ENCODE measurements at regions not wholly inside any gene's neighbourhood (a gene's known extent, or its start where the extent isn't known, plus 50 kb on each side); places are given as distances from the start of the nearest gene placed in this dataset.
"Not testable (repeated sequence)": the region's sequence is repeated elsewhere in the genome, so short reads cannot be mapped to it uniquely, and the experiment has no call there.

GRCh38 chr7:11281953-11282352 lies 308.3 kb downstream of the PHF14 start:
- Histone ChIP-seq H2AFZ (ENCODE audit: low read length) (no peak overlapping the region), H3K27me3 (ENCODE audit: insufficient read depth, low read length) (no peaks in the 10 kb centered on the region), H3K14ac (ENCODE audit: insufficient read depth, low read length) (no peak overlapping the region), H2AK5ac (ENCODE audit: insufficient read length, low read length) (no peak overlapping the region), H3K79me1 (ENCODE audit: insufficient read depth, low read depth, low read length, poor library complexity, severe bottlenecking) (no peaks in the 10 kb centered on the region), H3K9ac (ENCODE audit: extremely low read depth, insufficient read length, low read length) (no peak overlapping the region), H2BK20ac (ENCODE audit: low read depth, low read length, poor library complexity, severe bottlenecking) (no peak overlapping the region), H3K79me2 (ENCODE audit: insufficient read depth, low read length) (no peaks in the 10 kb centered on the region), H3T11ph (ENCODE audit: low read length) (no peak overlapping the region), H3K23me2 (ENCODE audit: insufficient read length, low read depth, low read length, poor library complexity, severe bottlenecking) (no peaks in the 10 kb centered on the region), H3K4me2 (ENCODE audit: insufficient read depth, insufficient read length, low read length) (no peak overlapping the region), H3K23ac (ENCODE audit: insufficient read length, low read depth, low read length) (no peak overlapping the region), H3K4ac (ENCODE audit: low read depth, low read length) (no peak overlapping the region), H2BK5ac (ENCODE audit: insufficient read length, low read length) (no peak overlapping the region), H3K18ac (ENCODE audit: insufficient read length, low read depth, low read length) (no peak overlapping the region), H2BK15ac (ENCODE audit: low read depth, low read length) (no peak overlapping the region), H2BK12ac (ENCODE audit: insufficient read length, low read depth, low read length) (no peak overlapping the region), H2BK120ac (ENCODE audit: low read depth, low read length, poor library complexity, severe bottlenecking) (no peak overlapping the region), H3K56ac (ENCODE audit: insufficient read length, low read depth, low read length) (no peak overlapping the region), H4K91ac (ENCODE audit: insufficient read length, low read depth, low read length) (no peak overlapping the region), H3K4me1 (ENCODE audit: insufficient read depth, low read length) (no peaks in the 10 kb centered on the region), H4K8ac (replicated peaks; ENCODE audit: insufficient read length, low read depth, low read length) (no peak overlapping the region), H3K9me3 (ENCODE audit: control insufficient read depth, low read depth, low read length) (no peaks in the 10 kb centered on the region), H4K20me1 (ENCODE audit: control insufficient read depth, insufficient read depth, insufficient read length) (no peaks in the 10 kb centered on the region), H4K5ac (ENCODE audit: insufficient read length, low read depth, low read length) (no peak overlapping the region), H3K27ac (ENCODE audit: insufficient read length, low read depth, low read length) (no peak overlapping the region)
- Mint-ChIP-seq H3K4me1 (peaks cover 2 to 14% of the 10 kb centered on the region in 2 experiments), H3K27ac (no peak overlapping the region), H3K9me3 (peaks cover 2 to 3% of the 10 kb centered on the region in 2 experiments; a peak in 2 of 5 replicates), H3K27me3 (ENCODE audit: low read depth) (no peaks in the 10 kb centered on the region), H3K4me3 (no peak overlapping the region), H3K36me3 (ENCODE audit: insufficient read depth in 1 of 3, low read depth in 3 of 3) (peaks cover 0 to 4% (median 0%) of the 10 kb centered on the region in 3 experiments; a peak in 1 of 7 replicates)
- WGBS (ENCODE audit: extremely low coverage, insufficient read length, low lambda C conversion rate) = no CpG with 5 or more reads among the region's 2 CpGs
- DNase-seq = no peak
- TF ChIP-seq CTCF (conservative IDR thresholded peaks at IDR 0.05) = no peak

- not testable (repeated sequence) for H2BK5ac ChIP-seq (ENCODE audit: insufficient read length, low read length); H3K27ac Mint-ChIP-seq; H3K4ac ChIP-seq (ENCODE audit: low read depth, low read length); H3T11ph ChIP-seq (ENCODE audit: low read length); H4K91ac ChIP-seq (ENCODE audit: insufficient read length, low read depth, low read length); H3K4me3 Mint-ChIP-seq; H3K18ac ChIP-seq (ENCODE audit: insufficient read length, low read depth, low read length); H3K14ac ChIP-seq (ENCODE audit: insufficient read depth, low read length); DNase-seq; H3K9ac ChIP-seq (ENCODE audit: extremely low read depth, insufficient read length, low read length); H4K5ac ChIP-seq (ENCODE audit: insufficient read length, low read depth, low read length); H2AK5ac ChIP-seq (ENCODE audit: insufficient read length, low read length); H2BK15ac ChIP-seq (ENCODE audit: low read depth, low read length); H3K56ac ChIP-seq (ENCODE audit: insufficient read length, low read depth, low read length); H3K79me2 ChIP-seq (ENCODE audit: insufficient read depth, low read length); H2AFZ ChIP-seq (ENCODE audit: low read length); H3K4me1 Mint-ChIP-seq; H2BK120ac ChIP-seq (ENCODE audit: low read depth, low read length, poor library complexity, severe bottlenecking); H3K9me3 Mint-ChIP-seq; H2BK12ac ChIP-seq (ENCODE audit: insufficient read length, low read depth, low read length); H3K9me3 ChIP-seq (ENCODE audit: control insufficient read depth, low read depth, low read length); H3K36me3 Mint-ChIP-seq (ENCODE audit: insufficient read depth in 1 of 3, low read depth in 3 of 3); H3K23me2 ChIP-seq (ENCODE audit: insufficient read length, low read depth, low read length, poor library complexity, severe bottlenecking); H3K23ac ChIP-seq (ENCODE audit: insufficient read length, low read depth, low read length); H4K8ac ChIP-seq (replicated peaks; ENCODE audit: insufficient read length, low read depth, low read length); H4K20me1 ChIP-seq (ENCODE audit: control insufficient read depth, insufficient read depth, insufficient read length); H3K27me3 ChIP-seq (ENCODE audit: insufficient read depth, low read length); H3K79me1 ChIP-seq (ENCODE audit: insufficient read depth, low read depth, low read length, poor library complexity, severe bottlenecking); H3K27me3 Mint-ChIP-seq (ENCODE audit: low read depth); H3K4me2 ChIP-seq (ENCODE audit: insufficient read depth, insufficient read length, low read length); H2BK20ac ChIP-seq (ENCODE audit: low read depth, low read length, poor library complexity, severe bottlenecking); H3K4me1 ChIP-seq (ENCODE audit: insufficient read depth, low read length); H3K27ac ChIP-seq (ENCODE audit: insufficient read length, low read depth, low read length)
- no CpG with 5 or more reads among the region's 3 CpGs for WGBS (ENCODE audit: extremely low coverage, insufficient read length, low lambda C conversion rate)
These were observed 309.9 kb downstream of the PHF14 start for GRCh38 chr7:11283584-11283983.
